ENCODE measurements at regions not wholly inside any gene's neighbourhood (a gene's known extent, or its start where the extent isn't known, plus 50 kb on each side); places are given as distances from the start of the nearest gene placed in this dataset.

DNA sequence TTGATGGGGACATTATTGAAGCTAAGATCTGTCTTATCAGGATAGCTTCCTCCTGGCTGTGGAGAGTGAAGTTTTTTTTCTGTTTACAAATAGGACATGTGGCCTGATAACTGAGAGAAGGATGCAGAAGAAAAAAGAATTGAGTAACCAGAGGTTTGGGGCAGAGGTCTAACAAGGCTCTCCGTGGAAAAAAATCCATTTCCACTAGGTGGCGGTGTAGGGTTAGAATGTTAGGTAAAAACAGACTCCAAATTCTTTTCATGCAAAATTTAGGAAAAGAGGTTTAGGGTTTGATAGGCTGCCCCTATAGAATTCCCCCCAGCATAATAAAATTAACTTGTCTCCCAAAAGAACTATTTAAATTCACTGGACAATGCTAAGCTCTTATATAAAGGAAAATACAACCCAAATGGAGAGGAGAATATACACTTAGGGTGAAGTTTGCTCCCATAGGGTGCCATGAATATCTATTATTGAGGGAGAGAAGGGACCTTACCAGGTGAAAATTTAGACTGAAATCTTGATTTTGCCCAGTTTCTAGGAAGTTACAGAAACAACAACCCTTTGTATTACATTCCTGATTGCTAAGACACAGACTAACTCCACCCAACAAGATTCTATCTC, 1560.4 kb downstream of the OTOL1 start:
- no peak for DNase-seq

DNA sequence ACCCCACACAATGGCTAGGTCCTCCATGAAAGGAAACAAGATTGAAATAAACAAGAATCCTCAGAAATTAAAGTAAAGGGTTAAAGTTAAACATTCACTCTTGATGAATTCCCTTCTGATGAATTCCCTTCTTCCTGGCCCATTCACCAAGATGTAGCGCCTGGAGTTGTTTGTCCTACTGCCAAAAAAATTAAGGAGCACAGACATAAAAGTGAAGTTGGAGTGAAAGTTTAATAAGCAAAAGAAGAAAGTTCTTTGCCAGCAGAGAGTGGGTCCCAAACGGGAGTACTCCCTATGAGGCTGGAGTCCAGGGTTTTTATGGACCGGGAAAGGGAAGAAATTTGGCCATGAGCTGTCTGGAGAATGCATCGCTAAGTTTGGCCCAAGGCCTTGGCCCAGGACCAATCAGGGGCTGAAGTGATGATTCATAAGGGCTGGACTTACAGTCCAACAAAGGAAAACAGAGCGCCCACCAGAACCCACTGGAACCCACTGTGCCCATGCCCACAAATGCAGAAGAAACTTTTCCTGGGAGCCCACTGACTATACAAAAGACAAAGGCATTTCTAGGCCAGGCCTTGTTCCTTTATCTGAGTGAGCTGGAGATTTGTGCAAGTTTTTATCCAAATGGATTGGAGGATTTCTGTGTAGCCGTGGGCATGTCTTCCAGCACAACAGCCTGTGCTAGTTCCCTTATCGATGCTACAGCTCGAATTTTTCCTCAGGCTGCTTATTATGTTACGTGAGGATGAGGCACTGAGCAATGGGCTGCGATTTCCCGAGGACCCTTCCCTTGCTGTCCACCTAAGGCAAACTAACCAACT, 1561.6 kb downstream of the OTOL1 start:
- DNase-seq, result no peak

DNA sequence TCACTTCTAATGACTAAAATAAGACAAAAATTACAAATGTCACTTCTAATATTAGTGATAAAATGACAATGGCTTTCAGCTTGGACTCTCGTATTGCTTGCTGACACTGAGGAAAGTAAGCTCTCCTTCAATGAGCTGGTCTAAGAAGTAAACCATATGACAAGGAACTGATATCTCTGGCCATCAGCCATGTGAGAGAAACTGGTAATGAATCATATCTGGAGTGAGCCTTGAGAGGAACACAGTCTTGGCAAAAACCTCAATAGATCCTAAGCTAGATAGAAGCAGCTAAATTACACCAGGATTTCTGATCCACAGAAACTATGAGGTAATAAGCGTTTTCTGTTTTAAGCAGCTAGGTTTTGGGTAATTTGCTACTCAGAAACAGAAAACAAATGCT, 1575.1 kb downstream of the OTOL1 start:
- DNase-seq, result no peak
